ENCODE measurements at regions not wholly inside any gene's neighbourhood (a gene's known extent, or its start where the extent isn't known, plus 50 kb on each side); places are given as distances from the start of the nearest gene placed in this dataset.

DNA sequence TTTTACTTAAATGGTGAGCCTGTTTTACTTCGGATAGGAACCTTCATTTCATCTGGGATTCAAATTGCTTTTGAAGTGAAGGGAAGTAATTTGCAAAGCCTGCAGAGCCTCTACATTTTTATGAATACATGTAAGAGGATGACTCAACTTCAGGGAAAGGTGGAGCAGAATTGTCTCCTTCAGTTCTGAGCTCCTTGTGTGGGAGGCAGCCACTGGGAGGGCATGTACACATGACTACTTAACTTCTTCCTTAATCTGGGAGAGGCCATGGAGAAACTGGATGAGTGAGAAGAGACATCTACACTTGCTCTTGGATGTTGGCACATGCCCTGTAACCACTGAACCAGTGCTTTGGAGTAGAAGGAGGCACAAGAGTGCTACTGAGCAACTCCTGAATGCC, 145.1 kb upstream of the NRSN1 start:
- Histone ChIP-seq H2AFZ (ENCODE audit: low read length) (no peak overlapping the region), H3K79me2 (ENCODE audit: insufficient read depth, low read length) (no peaks in the 10 kb centered on the region), H3K9me2 (ENCODE audit: low read depth, low read length) (no peaks in the 10 kb centered on the region), H3K27me3 (ENCODE audit: insufficient read depth, low read length) (no peaks in the 10 kb centered on the region), H3K4me1 (ENCODE audit: insufficient read depth, low read length, severe bottlenecking) (no peaks in the 10 kb centered on the region), H3K36me3 (ENCODE audit: insufficient read depth, low read length) (no peaks in the 10 kb centered on the region), H3K9ac (ENCODE audit: low read length) (no peak overlapping the region), H3K4me2 (ENCODE audit: low read length) (no peak overlapping the region), H4K20me1 (ENCODE audit: insufficient read depth, low read length) (no peaks in the 10 kb centered on the region), H3K27ac (ENCODE audit: low read depth, low read length, poor library complexity, severe bottlenecking) (no peak overlapping the region), H3K4me3 (ENCODE audit: low read depth, low read length, poor library complexity, severe bottlenecking) (no peak overlapping the region), H3K9me3 (ENCODE audit: low read length) (no peaks in the 10 kb centered on the region), H3F3A (ENCODE audit: insufficient read depth, low read length) (no peaks in the 10 kb centered on the region)
- no peak for TF ChIP-seq EZH2 (IDR thresholded peaks at IDR 0.05; ENCODE audit: borderline replicate concordance, low read length)
- TF ChIP-seq, protein P1, sequence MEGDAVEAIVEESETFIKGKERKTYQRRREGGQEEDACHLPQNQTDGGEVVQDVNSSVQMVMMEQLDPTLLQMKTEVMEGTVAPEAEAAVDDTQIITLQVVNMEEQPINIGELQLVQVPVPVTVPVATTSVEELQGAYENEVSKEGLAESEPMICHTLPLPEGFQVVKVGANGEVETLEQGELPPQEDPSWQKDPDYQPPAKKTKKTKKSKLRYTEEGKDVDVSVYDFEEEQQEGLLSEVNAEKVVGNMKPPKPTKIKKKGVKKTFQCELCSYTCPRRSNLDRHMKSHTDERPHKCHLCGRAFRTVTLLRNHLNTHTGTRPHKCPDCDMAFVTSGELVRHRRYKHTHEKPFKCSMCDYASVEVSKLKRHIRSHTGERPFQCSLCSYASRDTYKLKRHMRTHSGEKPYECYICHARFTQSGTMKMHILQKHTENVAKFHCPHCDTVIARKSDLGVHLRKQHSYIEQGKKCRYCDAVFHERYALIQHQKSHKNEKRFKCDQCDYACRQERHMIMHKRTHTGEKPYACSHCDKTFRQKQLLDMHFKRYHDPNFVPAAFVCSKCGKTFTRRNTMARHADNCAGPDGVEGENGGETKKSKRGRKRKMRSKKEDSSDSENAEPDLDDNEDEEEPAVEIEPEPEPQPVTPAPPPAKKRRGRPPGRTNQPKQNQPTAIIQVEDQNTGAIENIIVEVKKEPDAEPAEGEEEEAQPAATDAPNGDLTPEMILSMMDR (IDR thresholded peaks at IDR 0.05; ENCODE audit: low read length), result no peak

GRCh38 chr6:23981923-23982322, 144.1 kb upstream of the NRSN1 start:
- Histone ChIP-seq H3K27me3 (ENCODE audit: insufficient read depth, low read length) (no peaks in the 10 kb centered on the region), H3K9me3 (ENCODE audit: low read length) (no peaks in the 10 kb centered on the region), H3F3A (ENCODE audit: insufficient read depth, low read length) (no peaks in the 10 kb centered on the region), H3K4me3 (ENCODE audit: low read depth, low read length, poor library complexity, severe bottlenecking) (no peak overlapping the region), H3K4me1 (ENCODE audit: insufficient read depth, low read length, severe bottlenecking) (no peaks in the 10 kb centered on the region), H3K4me2 (ENCODE audit: low read length) (no peak overlapping the region), H4K20me1 (ENCODE audit: insufficient read depth, low read length) (no peaks in the 10 kb centered on the region), H3K36me3 (ENCODE audit: insufficient read depth, low read length) (no peaks in the 10 kb centered on the region), H2AFZ (ENCODE audit: low read length) (no peak overlapping the region), H3K9me2 (ENCODE audit: low read depth, low read length) (no peaks in the 10 kb centered on the region), H3K9ac (ENCODE audit: low read length) (no peak overlapping the region), H3K79me2 (ENCODE audit: insufficient read depth, low read length) (no peaks in the 10 kb centered on the region), H3K27ac (ENCODE audit: low read depth, low read length, poor library complexity, severe bottlenecking) (no peak overlapping the region)
- TF ChIP-seq EZH2 (IDR thresholded peaks at IDR 0.05; ENCODE audit: borderline replicate concordance, low read length), result no peak
- TF ChIP-seq, protein P1 (IDR thresholded peaks at IDR 0.05; ENCODE audit: low read length), result no peak

DNA sequence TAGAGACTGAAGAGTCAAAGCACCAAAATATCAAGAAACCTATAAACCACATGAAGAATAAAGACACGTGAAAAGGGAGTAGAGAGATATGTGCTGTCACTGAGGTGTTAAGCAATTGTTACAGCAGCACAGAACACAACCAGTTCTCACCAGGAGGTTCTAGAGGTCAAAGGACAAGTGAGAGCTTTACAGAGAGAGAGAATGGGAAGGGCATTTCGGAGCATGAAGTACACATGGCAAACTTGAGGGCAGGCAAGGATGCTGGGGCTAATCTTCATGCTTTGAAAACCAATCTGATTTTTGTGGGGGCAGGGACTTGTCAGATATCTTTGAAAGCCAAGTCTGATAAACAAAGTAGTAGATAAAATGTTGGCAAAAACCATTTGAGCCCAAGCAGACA, 142.3 kb upstream of the NRSN1 start:
- H3K9ac ChIP-seq (ENCODE audit: low read length), result no peak overlapping the region
- no peak overlapping the region for H3K4me3 ChIP-seq (ENCODE audit: low read depth, low read length, poor library complexity, severe bottlenecking)
- no peaks in the 10 kb centered on the region for H3K27me3 ChIP-seq (ENCODE audit: insufficient read depth, low read length)
- no peak overlapping the region for H3K4me2 ChIP-seq (ENCODE audit: low read length)
- no peak overlapping the region for H3K27ac ChIP-seq (ENCODE audit: low read depth, low read length, poor library complexity, severe bottlenecking)
- TF ChIP-seq EZH2 (IDR thresholded peaks at IDR 0.05; ENCODE audit: borderline replicate concordance, low read length), result no peak
- TF ChIP-seq, protein P1 (IDR thresholded peaks at IDR 0.05; ENCODE audit: low read length), result no peak
- no peak overlapping the region for H2AFZ ChIP-seq (ENCODE audit: low read length)
- no peaks in the 10 kb centered on the region for H3K36me3 ChIP-seq (ENCODE audit: insufficient read depth, low read length)
- no peaks in the 10 kb centered on the region for H3K9me3 ChIP-seq (ENCODE audit: low read length)
- no peaks in the 10 kb centered on the region for H3K4me1 ChIP-seq (ENCODE audit: insufficient read depth, low read length, severe bottlenecking)
- no peaks in the 10 kb centered on the region for H4K20me1 ChIP-seq (ENCODE audit: insufficient read depth, low read length)
- no peaks in the 10 kb centered on the region for H3K79me2 ChIP-seq (ENCODE audit: insufficient read depth, low read length)
- H3K9me2 ChIP-seq (ENCODE audit: low read depth, low read length), result no peaks in the 10 kb centered on the region
- H3F3A ChIP-seq (ENCODE audit: insufficient read depth, low read length), result no peaks in the 10 kb centered on the region

Measured in OCI-LY1 (cell line).